AG08395 (cell line): ENCODE measurements at regions not wholly inside any gene's neighbourhood (a gene's known extent, or its start where the extent isn't known, plus 50 kb on each side); places are given as distances from the start of the nearest gene placed in this dataset.

ENCODE experiments used
- DNase-seq: peaks from one replicate; pipeline ENCODE4 v3.0.0; 2012; ENCODE audit warnings: mixed read lengths, low spot score

GRCh38 chr9:90420211-90420610 lies 222.4 kb downstream of the DIRAS2 start:
- no peak for DNase-seq

DNA sequence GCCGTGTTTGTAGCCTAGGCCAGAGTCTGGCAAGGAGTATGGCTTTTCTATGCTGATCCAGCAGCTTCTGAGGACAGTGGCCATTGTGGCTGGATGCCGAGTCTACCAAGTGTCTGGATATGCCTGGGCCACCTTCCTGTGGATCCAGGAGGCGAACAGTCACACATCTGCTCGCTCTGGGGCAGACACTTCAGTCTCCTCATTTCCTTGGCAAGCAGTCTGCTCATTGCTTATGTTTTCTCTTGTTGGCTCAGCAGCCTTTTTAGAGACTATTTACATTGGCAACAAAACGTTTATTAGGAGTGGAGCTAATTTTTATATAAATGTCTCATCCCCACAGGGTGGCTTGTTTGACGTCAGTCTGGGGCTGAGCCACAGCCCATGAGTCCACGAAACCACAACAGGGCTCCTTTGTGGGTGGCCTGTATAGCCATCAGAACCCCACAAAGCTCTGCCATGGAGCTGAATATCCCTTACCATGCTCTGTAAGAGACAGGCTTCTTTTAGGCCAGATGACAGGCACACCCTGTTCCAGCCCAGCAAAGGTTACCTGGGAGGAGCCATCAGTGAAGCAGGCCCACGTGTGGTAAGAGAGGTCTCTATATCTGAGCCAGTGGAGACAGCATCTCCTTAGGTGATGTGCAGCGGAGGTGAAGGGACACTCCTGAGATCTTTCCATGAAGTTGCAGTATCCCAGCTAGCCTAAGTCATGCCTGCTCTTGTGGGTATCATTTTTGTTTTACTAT lies 221.7 kb downstream of the DIRAS2 start:
- no peak for DNase-seq

GRCh38 chr9:90421786-90422185 lies 220.8 kb downstream of the DIRAS2 start:
- DNase-seq, result no peak

DNA sequence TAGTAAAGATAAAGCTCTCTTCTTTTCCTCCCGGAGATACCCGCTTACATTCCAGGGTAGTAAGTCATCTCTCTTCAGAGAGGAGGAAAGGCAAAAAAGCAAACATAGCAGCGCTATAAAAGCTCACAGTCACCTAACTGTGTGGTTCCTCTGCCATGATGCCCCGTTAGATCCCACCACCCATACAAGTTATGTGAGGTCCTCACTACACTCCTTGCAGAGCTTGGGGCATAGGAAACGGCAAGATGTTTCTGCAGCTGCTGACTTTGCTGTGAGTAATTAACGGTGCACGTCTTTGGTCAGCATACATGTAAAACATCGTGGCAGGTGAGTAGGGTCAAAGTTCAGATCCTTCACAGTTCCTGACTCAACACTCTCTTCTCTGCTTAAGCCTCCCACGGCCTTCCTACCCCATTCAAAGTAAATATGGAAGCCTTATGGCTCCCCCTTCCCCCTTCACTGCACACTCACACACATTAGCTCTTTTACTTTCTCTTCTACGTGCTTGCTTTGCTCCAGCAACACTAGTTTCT lies 218.9 kb downstream of the DIRAS2 start:
- DNase-seq, result no peak

- no peak for DNase-seq
Measured at GRCh38 chr9:90428517-90428916, 214.1 kb downstream of the DIRAS2 start.

DNA sequence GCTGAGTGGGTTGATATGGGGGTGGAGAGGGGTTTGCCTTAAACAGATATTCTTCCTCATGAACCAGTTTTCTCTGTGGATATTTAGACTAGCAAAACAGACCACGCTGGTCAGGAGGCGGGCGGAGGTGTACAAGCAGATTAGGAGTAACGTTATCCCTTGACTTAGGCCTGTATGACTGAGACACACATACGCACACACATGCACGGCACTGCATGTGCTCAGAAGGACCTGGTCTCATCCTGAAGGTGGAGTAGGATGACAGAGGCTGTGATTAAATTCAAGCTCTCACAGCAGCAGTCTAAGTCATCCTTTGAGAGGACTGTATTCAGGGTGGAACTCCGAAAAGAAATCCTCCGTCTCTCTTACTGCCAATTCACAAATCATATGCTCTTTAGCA lies 209.7 kb downstream of the DIRAS2 start:
- DNase-seq, result no peak

- DNase-seq, result no peak
Measured at GRCh38 chr9:90433398-90433941, 209.2 kb downstream of the DIRAS2 start.

GRCh38 chr9:90441814-90442213 lies 200.8 kb downstream of the DIRAS2 start:
- DNase-seq, result no peak

DNA sequence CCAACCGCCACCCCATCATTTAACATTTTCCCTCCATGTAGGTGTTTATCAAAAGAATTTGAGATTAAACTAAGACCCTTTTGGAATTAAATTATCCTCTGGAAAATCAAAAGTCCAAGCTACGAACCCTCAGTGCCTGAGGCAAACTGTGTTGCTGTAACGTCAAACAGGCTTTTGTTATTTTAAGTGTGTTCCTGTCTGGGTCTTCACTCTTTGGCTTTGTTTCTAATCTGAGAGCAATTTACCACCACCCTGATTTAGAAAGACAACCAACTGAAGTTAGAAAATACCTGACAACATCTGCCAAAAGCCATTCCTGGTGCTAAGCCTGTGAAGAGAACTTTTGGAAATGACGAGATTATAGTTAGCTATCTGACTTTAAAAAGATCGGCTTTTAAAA lies 199.9 kb downstream of the DIRAS2 start:
- no peak for DNase-seq

GRCh38 chr9:90444609-90445204 lies 197.9 kb downstream of the DIRAS2 start:
- no peak for DNase-seq

GRCh38 chr9:90445391-90445790 lies 197.2 kb downstream of the DIRAS2 start:
- DNase-seq, result no peak

DNA sequence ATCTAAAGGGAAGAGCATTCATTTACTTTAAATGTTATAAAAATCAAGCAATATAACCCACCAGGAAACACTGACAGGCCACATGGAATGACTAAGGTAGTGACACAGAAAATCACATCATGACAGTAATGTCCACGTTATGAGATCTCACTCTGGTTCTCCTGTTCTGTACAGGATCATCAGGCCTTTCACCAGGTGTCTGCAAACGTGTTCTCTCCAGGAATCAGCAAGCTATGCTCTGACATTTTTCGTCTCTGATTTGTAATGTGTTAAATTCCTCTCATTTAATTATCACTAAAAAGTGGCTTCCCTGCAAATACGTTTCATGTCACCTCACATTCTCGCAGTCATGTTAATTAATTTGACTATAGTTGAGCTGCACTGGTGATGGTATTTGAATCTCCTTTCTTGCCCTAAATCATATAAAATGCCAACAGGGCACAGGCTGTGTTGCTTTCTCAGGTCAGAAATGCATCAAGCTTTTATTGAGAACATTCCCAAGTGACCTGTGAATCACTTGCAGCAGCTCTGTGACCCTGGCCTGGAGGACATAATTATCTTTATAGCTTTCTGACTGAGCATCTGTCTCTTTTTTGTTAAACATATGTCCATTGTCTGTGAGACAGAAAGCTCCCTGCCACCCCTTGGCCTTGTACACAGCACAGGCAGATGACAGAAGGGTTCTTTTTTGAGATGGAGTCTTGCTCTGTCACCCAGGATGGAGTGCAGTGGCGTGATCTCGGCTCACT lies 196.2 kb downstream of the DIRAS2 start:
- DNase-seq, result no peak

DNA sequence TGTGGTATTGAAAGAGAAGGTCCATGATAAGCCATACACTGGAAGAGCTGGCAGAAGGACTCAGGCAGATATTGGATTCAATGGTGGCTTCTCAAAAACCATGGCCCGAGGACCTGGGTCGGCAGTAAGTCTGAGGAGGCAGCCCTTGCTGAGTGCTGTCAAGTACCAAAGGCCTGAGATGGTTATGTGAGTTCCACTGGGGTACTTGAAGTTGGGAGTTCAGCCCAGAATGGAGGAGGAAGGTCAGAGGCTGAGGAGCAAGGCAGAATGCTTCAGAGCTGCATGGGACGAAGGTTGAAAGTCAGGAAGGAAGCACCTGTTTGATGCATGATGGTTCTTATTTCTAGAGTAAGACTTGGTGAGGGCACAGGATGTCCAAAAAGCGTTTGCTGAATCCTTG lies 194.9 kb downstream of the DIRAS2 start:
- no peak for DNase-seq

DNA sequence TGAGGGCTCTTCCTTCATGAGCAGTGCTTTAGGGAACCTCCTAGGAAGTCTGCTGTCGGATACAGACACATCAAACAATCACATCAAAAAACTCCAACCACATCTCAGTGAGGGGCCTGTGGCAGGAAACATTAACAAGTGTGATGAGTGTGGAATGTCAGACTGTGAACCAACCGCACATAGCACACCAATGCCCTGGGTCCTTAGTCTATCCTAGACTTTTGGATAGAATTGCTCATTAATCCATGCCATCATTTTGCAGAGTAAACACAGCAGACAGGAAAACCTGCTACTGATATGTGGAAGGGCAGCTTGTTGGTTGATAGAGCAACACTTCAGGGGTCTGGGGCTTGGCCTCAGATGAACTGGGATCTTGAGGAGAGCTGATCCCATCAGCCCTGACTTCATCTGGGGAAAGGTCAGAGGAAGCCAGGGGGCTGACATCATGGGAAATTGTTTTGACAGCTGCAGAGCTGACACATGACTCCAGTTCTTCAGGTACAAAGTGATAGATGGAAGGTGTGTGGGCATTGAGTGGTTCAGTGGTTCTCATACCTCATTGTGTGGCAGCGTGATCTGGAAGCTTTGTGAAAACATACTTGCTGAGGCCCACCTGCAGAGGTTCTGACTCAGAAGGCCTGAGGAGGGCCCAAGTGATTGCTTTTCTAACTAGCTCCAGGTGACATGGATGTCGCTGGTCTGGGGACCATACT lies 193.3 kb downstream of the DIRAS2 start:
- DNase-seq, result no peak

- DNase-seq, result no peak
Measured at GRCh38 chr9:90451804-90452203, 190.8 kb downstream of the DIRAS2 start.

DNA sequence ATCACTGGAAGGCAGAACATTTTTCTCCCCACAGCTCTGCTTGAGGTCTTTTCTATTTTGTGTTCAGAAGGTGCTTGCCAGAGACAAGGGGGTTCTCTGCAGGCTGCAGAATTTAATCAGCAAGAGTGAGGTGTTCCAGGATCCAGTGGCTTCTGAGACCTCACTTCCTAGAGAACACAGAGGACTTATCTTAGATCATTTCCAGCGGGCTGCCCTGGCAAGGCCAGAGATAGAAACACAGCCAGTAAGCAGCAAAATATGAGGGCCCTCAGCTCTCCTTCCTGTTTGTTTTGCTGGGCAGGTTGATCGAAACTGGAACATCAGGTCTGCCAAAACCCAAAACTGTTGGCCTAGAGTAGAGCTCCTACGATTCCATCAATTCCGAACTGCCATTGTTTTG lies 187.3 kb downstream of the DIRAS2 start:
- DNase-seq, result no peak

DNA sequence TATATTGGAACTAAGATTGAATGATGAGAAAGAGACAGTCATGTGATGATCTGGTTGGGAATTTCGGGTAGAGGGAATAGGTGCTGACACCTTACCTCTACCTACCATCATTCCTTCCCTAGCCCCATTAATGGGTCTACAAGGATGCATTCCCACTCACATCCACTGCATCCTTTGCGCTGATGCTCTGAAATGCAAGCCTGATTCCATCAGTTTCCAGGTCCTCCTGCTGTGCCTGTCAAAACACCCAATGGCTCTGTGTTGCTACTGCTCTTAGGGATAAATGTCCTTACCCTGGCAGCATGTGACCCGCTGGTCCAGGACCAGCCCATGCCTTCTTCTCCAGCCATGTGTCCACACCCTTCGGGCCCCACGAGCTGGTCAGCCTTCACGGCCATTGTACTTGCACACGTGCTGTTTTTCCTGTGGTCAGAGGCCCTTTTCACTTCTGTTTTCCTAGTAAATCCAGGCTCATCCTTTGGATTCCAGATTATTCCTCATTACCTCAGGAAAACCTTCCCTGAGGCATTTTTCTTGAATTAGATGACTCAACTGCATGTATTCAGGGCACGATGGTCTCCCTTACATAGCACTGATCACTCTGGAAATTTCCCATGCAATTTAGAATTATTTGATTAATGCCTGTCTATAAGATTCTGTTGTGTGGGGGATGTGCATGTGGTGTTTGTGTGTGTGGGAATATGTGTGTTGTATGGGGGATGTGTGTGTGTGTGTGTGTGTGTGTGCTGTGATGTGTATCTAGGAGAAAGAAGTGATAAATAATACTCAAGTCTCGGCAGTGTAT lies 185.0 kb downstream of the DIRAS2 start:
- no peak for DNase-seq

DNA sequence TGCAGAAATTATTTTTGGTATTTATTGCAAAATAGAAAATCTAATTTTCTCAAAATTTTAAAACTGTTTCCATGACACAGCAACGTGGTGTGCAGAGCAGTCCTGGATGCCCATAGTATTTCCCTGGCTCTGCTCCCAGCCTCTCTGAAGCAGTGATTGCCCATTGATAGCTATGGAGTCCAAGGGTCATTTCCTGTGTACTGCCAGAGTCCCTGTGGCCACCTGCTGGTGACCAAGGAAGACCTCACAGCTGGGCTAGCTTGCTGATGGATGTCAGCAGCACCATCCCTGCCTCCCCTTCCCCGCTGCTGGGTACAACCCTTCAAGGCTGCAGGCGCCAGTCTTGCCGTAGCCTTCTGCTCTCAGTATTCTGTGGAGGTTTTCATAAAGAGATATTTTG lies 184.1 kb downstream of the DIRAS2 start:
- DNase-seq, result no peak

DNA sequence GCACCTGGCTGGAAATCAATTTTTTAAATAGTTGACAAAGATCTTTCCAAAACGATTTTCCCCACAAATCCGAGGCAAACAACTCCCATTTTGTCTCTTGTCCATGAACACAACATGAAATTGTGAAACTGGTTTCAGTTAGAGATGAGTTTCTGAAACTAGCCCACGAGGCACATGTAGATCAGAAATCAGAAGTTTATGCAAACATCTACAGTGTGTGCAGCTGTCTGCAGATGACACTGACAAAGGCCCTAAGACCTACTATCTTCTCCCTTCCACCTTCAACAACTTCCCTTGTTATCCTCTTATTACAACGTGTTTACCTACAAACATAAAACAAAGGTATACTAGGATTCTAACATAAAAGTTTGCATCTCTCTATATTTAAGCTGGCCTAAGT lies 183.3 kb downstream of the DIRAS2 start:
- DNase-seq, result no peak

DNA sequence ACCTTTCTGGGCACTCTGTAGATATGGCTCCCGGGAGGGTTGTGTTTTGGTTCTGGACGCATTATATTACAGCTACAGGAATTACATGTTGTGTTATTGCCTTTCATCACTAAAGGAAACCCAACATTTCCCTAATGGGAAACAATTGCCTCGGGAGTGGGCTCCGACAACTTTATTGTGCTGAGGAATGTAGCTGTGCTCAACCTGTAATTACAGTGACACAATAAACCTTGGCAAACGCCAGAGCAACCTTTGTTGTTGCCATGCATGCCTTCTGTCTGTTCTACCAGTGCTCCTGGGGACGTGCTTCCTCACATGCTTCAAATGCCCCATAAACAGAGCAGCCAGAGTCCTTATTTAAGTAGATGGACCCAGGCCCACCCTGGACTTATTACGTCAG lies 182.4 kb downstream of the DIRAS2 start:
- DNase-seq, result no peak

GRCh38 chr9:90464978-90465377 lies 177.6 kb downstream of the DIRAS2 start:
- DNase-seq, result no peak
